IMR-90 (cell line): ENCODE measurements at regions not wholly inside any gene's neighbourhood (a gene's known extent, or its start where the extent isn't known, plus 50 kb on each side); places are given as distances from the start of the nearest gene placed in this dataset.

ENCODE experiments used
- ATAC-seq: fragments of 200-7000 bp; cut with Tn5 transposase; 2 replicates; pipeline ENCODE4 v1.9.1; 2020; ENCODE audit warnings: low read depth, mild to moderate bottlenecking, moderate library complexity
- BruUV-seq: library from RNA; stranded (reverse); fragments of 400-500 nt; replicated peaks from 2 replicates; lab custom pipeline; 2021; lab: Mats Ljungman, UMichigan
- CTCF ChIA-PET: fragments of 300-600 bp; formaldehyde crosslinking; extraction: SDS; loops from one replicate; lab custom pipeline; 2021; ENCODE audit warnings: antibody characterized with exemption; lab: Yijun Ruan, JAX
- POLR2A ChIA-PET: fragments of 300-600 bp; sonication (Branson Sonifier 250); formaldehyde crosslinking; loops from one replicate; lab custom pipeline; 2022; ENCODE audit warnings: antibody characterized with exemption; ENCODE audit not compliant: unreplicated experiment; lab: Charles Lee
- DNase-seq: peaks from one replicate; pipeline ENCODE4 v3.0.0; 2013
- H2AFZ ChIP-seq: replicated peaks from 2 replicates; pipeline ENCODE3; 2013; ENCODE audit warnings: low read length, mild to moderate bottlenecking; ENCODE audit not compliant: poor library complexity
- H2AK5ac ChIP-seq: 2 replicates; pipeline ENCODE4 v1.6.1; 2013; ENCODE audit warnings: low read depth, low read length, inconsistent platforms
- H2AK9ac ChIP-seq: replicated peaks from 2 replicates; pipeline ENCODE3; 2013; ENCODE audit warnings: mild to moderate bottlenecking, low read depth, low read length, moderate library complexity; ENCODE audit not compliant: poor library complexity
- H2BK120ac ChIP-seq: 2 replicates; pipeline ENCODE4 v1.6.1; 2013; ENCODE audit warnings: low read depth, low read length, inconsistent platforms
- H2BK15ac ChIP-seq: 3 replicates; pipeline ENCODE4 v1.6.1; 2013; ENCODE audit warnings: low read depth, low read length, inconsistent platforms
- H2BK20ac ChIP-seq: 2 replicates; pipeline ENCODE4 v1.6.1; 2013; ENCODE audit warnings: low read depth, mild to moderate bottlenecking, inconsistent platforms, low read length, moderate library complexity
- H2BK5ac ChIP-seq: 2 replicates; pipeline ENCODE4 v1.6.1; 2013; ENCODE audit warnings: mild to moderate bottlenecking, low read depth, low read length, inconsistent platforms; ENCODE audit not compliant: poor library complexity, severe bottlenecking
- H3K14ac ChIP-seq: replicated peaks from 2 replicates; pipeline ENCODE4 v1.6.1; 2013; ENCODE audit warnings: low read depth, low read length, inconsistent platforms
- H3K18ac ChIP-seq: 2 replicates; pipeline ENCODE4 v1.6.1; 2013; ENCODE audit warnings: low read depth, low read length, control low read depth
- H3K23ac ChIP-seq: 2 replicates; pipeline ENCODE4 v1.6.1; 2013; ENCODE audit warnings: low read depth, low read length, inconsistent platforms
- H3K27ac ChIP-seq: 2 replicates; pipeline ENCODE4 v1.5.1; 2013; ENCODE audit warnings: mild to moderate bottlenecking, control low read depth, low read length; ENCODE audit not compliant: insufficient read depth
- H3K27me3 ChIP-seq: 2 replicates; pipeline ENCODE4 v1.6.1; 2013; ENCODE audit warnings: low read length; ENCODE audit not compliant: control insufficient read depth, insufficient read depth
- H3K36me3 ChIP-seq: 2 replicates; pipeline ENCODE4 v1.6.1; 2013; ENCODE audit warnings: low read length, mixed read lengths; ENCODE audit not compliant: control insufficient read depth, insufficient read depth
- H3K4ac ChIP-seq: 2 replicates; pipeline ENCODE4 v1.6.1; 2013; ENCODE audit warnings: low read depth, low read length, inconsistent platforms
- H3K4me1 ChIP-seq: 2 replicates; pipeline ENCODE4 v1.6.1; 2013; ENCODE audit warnings: low read length, mixed read lengths; ENCODE audit not compliant: control insufficient read depth, insufficient read depth
- H3K4me2 ChIP-seq: 2 replicates; pipeline ENCODE4 v1.6.1; 2013; ENCODE audit warnings: low read depth, mild to moderate bottlenecking, control low read depth, low read length, moderate library complexity
- H3K4me3 ChIP-seq: 2 replicates; pipeline ENCODE4 v1.5.1; 2013; ENCODE audit warnings: low read depth, mild to moderate bottlenecking, control low read depth, low read length, moderate library complexity; ENCODE audit not compliant: insufficient read depth
- H3K56ac ChIP-seq: 2 replicates; pipeline ENCODE4 v1.6.1; 2013; ENCODE audit warnings: low read length, inconsistent platforms; ENCODE audit not compliant: insufficient read depth; ENCODE audit errors: extremely low read depth
- H3K79me1 ChIP-seq, 2 experiments: 2 replicates each; pipeline ENCODE4 v1.6.1; 2013; ENCODE audit warnings: low read length in 2 of 2, inconsistent platforms in 1 of 2, low read depth in 1 of 2
- H3K9ac ChIP-seq: 2 replicates; pipeline ENCODE4 v1.6.1; 2013; ENCODE audit warnings: low read depth, low read length, control low read depth
- H3K9me1 ChIP-seq: 2 replicates; pipeline ENCODE4 v1.6.1; 2013; ENCODE audit warnings: low read length, inconsistent platforms; ENCODE audit not compliant: insufficient read depth
- H3K9me3 ChIP-seq: 2 replicates; pipeline ENCODE4 v1.6.1; 2013; ENCODE audit warnings: low read length; ENCODE audit not compliant: control insufficient read depth, insufficient read depth
- H4K20me1 ChIP-seq: 2 replicates; pipeline ENCODE4 v1.6.1; 2013; ENCODE audit warnings: low read length, inconsistent platforms; ENCODE audit not compliant: insufficient read depth
- H4K5ac ChIP-seq: 2 replicates; pipeline ENCODE4 v1.6.1; 2013; ENCODE audit warnings: mild to moderate bottlenecking, low read depth, low read length, control low read depth
- H4K8ac ChIP-seq, 2 experiments: 2 replicates each; pipeline ENCODE4 v1.6.1; 2013; ENCODE audit warnings: low read depth in 2 of 2, low read length in 2 of 2, control low read depth in 1 of 2, inconsistent platforms in 1 of 2
- H4K91ac ChIP-seq: 2 replicates; pipeline ENCODE4 v1.6.1; 2013; ENCODE audit warnings: low read depth, low read length, inconsistent platforms; ENCODE audit not compliant: insufficient read depth
- BHLHE40 ChIP-seq: fragments of 150-350 bp; IDR thresholded peaks from 2 replicates; pipeline ENCODE4 v1.6.1; 2016; ENCODE audit warnings: mild to moderate bottlenecking, low read depth, low read length
- CEBPB ChIP-seq: IDR thresholded peaks from 2 replicates; pipeline ENCODE4 v1.6.1; 2012; ENCODE audit warnings: low read depth, low read length, improper control_type of control experiment
- CHD1 ChIP-seq: IDR thresholded peaks from 2 replicates; pipeline ENCODE4 v1.6.1; 2012; ENCODE audit warnings: low read depth, low read length, improper control_type of control experiment
- CTCF ChIP-seq: conservative IDR thresholded peaks from 2 replicates; pipeline ENCODE4 v1.5.1; 2012; ENCODE audit warnings: mild to moderate bottlenecking, low read depth, low read length, improper control_type of control experiment
- FOS ChIP-seq: fragments of 150-350 bp; IDR thresholded peaks from 2 replicates; pipeline ENCODE4 v1.6.1; 2016; ENCODE audit warnings: low read depth, low read length
- MAFK ChIP-seq: IDR thresholded peaks from 2 replicates; pipeline ENCODE4 v1.6.1; 2012; ENCODE audit warnings: low read depth, low read length, improper control_type of control experiment
- MAZ ChIP-seq: IDR thresholded peaks from 2 replicates; pipeline ENCODE4 v1.6.1; 2012; ENCODE audit warnings: low read depth, mild to moderate bottlenecking, low read length, improper control_type of control experiment, moderate library complexity, borderline replicate concordance
- MXI1 ChIP-seq: IDR thresholded peaks from 2 replicates; pipeline ENCODE4 v1.6.1; 2012; ENCODE audit warnings: low read depth, mild to moderate bottlenecking, low read length, moderate library complexity, borderline replicate concordance
- NFE2L2 ChIP-seq: fragments of 150-350 bp; IDR thresholded peaks from 2 replicates; pipeline ENCODE4 v1.6.1; 2016; ENCODE audit warnings: low read depth, mild to moderate bottlenecking, low read length
- POLR2A ChIP-seq: IDR thresholded peaks from 2 replicates; pipeline ENCODE4 v1.6.1; 2012; ENCODE audit warnings: mild to moderate bottlenecking, low read depth, low read length
- RAD21 ChIP-seq: IDR thresholded peaks from 2 replicates; pipeline ENCODE4 v1.6.1; 2012; ENCODE audit warnings: low read length, improper control_type of control experiment
- RCOR1 ChIP-seq: IDR thresholded peaks from 2 replicates; pipeline ENCODE4 v1.6.1; 2012; ENCODE audit warnings: mild to moderate bottlenecking, low read length, improper control_type of control experiment; ENCODE audit not compliant: insufficient replicate concordance
- RFX5 ChIP-seq: IDR thresholded peaks from 2 replicates; pipeline ENCODE4 v1.8.0; 2012; ENCODE audit warnings: low read depth, mild to moderate bottlenecking, low read length, moderate library complexity
- USF2 ChIP-seq: fragments of 150-350 bp; IDR thresholded peaks from 2 replicates; pipeline ENCODE4 v1.6.1; 2017; ENCODE audit warnings: mild to moderate bottlenecking, antibody characterized with exemption, low read length, low read depth
- WGBS, 2 experiments: methylation state at CpG; one replicate each; pipeline versions ENCODE4 v1.1.5 to v1.1.7; 2013; ENCODE audit warnings: missing lambda C conversion rate in 2 of 2; ENCODE audit not compliant: insufficient read length in 1 of 2; ENCODE audit errors: extremely low coverage in 2 of 2; 5-methylcytosine and 5-hydroxymethylcytosine counted together
- dilution Hi-C: fragments of 300-500 bp; cut with HindIII; formaldehyde crosslinking; loops from one replicate; pipeline ENCODE4 v1.14.3; 2018; ENCODE audit warnings: low sequenced_read_pairs; ENCODE audit not compliant: unreplicated experiment
- in situ Hi-C: fragments of 300-500 bp; cut with MboI; formaldehyde crosslinking; loops from 3 replicates; pipeline ENCODE4 v1.14.3; 2019; ENCODE audit warnings: low sequenced_read_pairs, inconsistent platforms, mixed read lengths
- intact Hi-C: fragments of 100-400 bp; cut with micrococcal nuclease; formaldehyde crosslinking; loops from 2 replicates; pipeline ENCODE4 v1.10.0; 2022

GRCh38 chr11:121688860-121689614 lies 236.3 kb upstream of the SORL1-AS1 start:
- DNase-seq (no peak), ATAC-seq (no peak)
- no peak overlapping the region for H2AK5ac ChIP-seq
- POLR2A ChIA-PET: no interaction called here
- dilution Hi-C loops (no loop called here), intact Hi-C loops (no loop called here), in situ Hi-C loops (no loop called here)
- no peak overlapping the region for H4K5ac ChIP-seq
- no peaks in the 10 kb centered on the region for H4K20me1 ChIP-seq
- TF ChIP-seq NFE2L2: no peak
- TF ChIP-seq MAFK: no peak
- no peak for TF ChIP-seq RCOR1
- TF ChIP-seq MAZ: no peak
- TF ChIP-seq RAD21: no peak
- TF ChIP-seq FOS: no peak
- no peak for TF ChIP-seq USF2
- TF ChIP-seq CEBPB: no peak
- no peak for TF ChIP-seq BHLHE40
- TF ChIP-seq CHD1: no peak
- no peak for TF ChIP-seq CTCF
- no peak for TF ChIP-seq MXI1
- no peak for TF ChIP-seq POLR2A
- TF ChIP-seq RFX5: no peak
- H3K14ac ChIP-seq: no peak overlapping the region
- H3K9me1 ChIP-seq: no peaks in the 10 kb centered on the region; the same call in 1 of the 2 replicates
- peaks cover 6% of the 10 kb centered on the region for H3K4me1 ChIP-seq
- CTCF ChIA-PET: interaction anchor here (0.7 kb wide), 1 partner anchor 34 kb away, joined by 3 read pairs; no protein-coding TSS in a partner anchor
- H3K9ac ChIP-seq: no peak overlapping the region
- no TSS peak for BruUV-seq
- no peaks in the 10 kb centered on the region for H3K79me1 ChIP-seq
- no peak overlapping the region for H2BK5ac ChIP-seq
- H3K27me3 ChIP-seq: no peaks in the 10 kb centered on the region
- WGBS, 2 experiments: 83% methylated on average over 2 of the region's 8 CpGs; no CpG with 5 or more reads in 1 of the 2 experiments
- H2BK120ac ChIP-seq: peak overlapping the region; percentile 7; the same call in 1 of the 2 replicates
- H2AK9ac ChIP-seq: no peak overlapping the region
- H2BK20ac ChIP-seq: no peak overlapping the region
- no peak overlapping the region for H3K18ac ChIP-seq
- no peak overlapping the region for H2AFZ ChIP-seq
- no peak overlapping the region for H3K4me2 ChIP-seq
- no peaks in the 10 kb centered on the region for H3K36me3 ChIP-seq
- H3K9me3 ChIP-seq: no peaks in the 10 kb centered on the region
- H3K4me3 ChIP-seq: no peak overlapping the region
- no peak overlapping the region for H2BK15ac ChIP-seq
- H3K56ac ChIP-seq: no peak overlapping the region
- H4K8ac ChIP-seq: no peak overlapping the region
- H3K27ac ChIP-seq: no peak overlapping the region
- no peak overlapping the region for H3K4ac ChIP-seq
- H3K23ac ChIP-seq: no peak overlapping the region
- no peak overlapping the region for H4K91ac ChIP-seq
